Astrocyte (in vitro differentiated cells and primary cell): ENCODE measurements at regions not wholly inside any gene's neighbourhood (a gene's known extent, or its start where the extent isn't known, plus 50 kb on each side); places are given as distances from the start of the nearest gene placed in this dataset.

Experiments used
- DNase-seq: peaks from one replicate; pipeline ENCODE4 v3.0.0-alpha.2; 2010; ENCODE audit warnings: low read depth
- FAIRE-seq: peaks from 2 replicates; lab custom pipeline; 2011; peaks lifted over from hg19 to GRCh38; lab: Jason Lieb, UNC
- H2AFZ ChIP-seq: 2 replicates; pipeline ENCODE4 v1.6.0; 2012; ENCODE audit warnings: low read depth, low read length, inconsistent platforms
- H3K27ac ChIP-seq: 2 replicates; pipeline ENCODE4 v1.5.1; 2011; ENCODE audit warnings: low read depth, low read length, inconsistent platforms
- H3K27me3 ChIP-seq: 2 replicates; pipeline ENCODE4 v1.6.0; 2011; ENCODE audit warnings: low read length, inconsistent platforms; ENCODE audit not compliant: insufficient read depth
- H3K36me3 ChIP-seq: 2 replicates; pipeline ENCODE4 v1.5.1; 2011; ENCODE audit warnings: low read length, inconsistent platforms; ENCODE audit not compliant: insufficient read depth
- H3K4me1 ChIP-seq: 2 replicates; pipeline ENCODE4 v1.5.1; 2011; ENCODE audit warnings: low read length, inconsistent platforms; ENCODE audit not compliant: insufficient read depth
- H3K4me2 ChIP-seq: 2 replicates; pipeline ENCODE4 v1.6.0; 2012; ENCODE audit warnings: low read length, inconsistent platforms
- H3K4me3 ChIP-seq: 2 replicates; pipeline ENCODE4 v1.5.1; 2011; ENCODE audit warnings: low read depth, mild to moderate bottlenecking, low read length, inconsistent platforms; ENCODE audit not compliant: insufficient read depth
- H3K79me2 ChIP-seq: 2 replicates; pipeline ENCODE4 v1.6.0; 2012; ENCODE audit warnings: mild to moderate bottlenecking, low read length, inconsistent platforms; ENCODE audit not compliant: insufficient read depth
- H3K9ac ChIP-seq: 2 replicates; pipeline ENCODE4 v1.6.0; 2012; ENCODE audit warnings: mild to moderate bottlenecking, low read length, inconsistent platforms
- H3K9me3 ChIP-seq: 2 replicates; pipeline ENCODE4 v1.5.1; 2012; ENCODE audit warnings: low read depth, mild to moderate bottlenecking, low read length, inconsistent platforms; ENCODE audit not compliant: insufficient read depth
- H4K20me1 ChIP-seq: 2 replicates; pipeline ENCODE4 v1.6.0; 2012; ENCODE audit warnings: low read length, inconsistent platforms; ENCODE audit not compliant: insufficient read depth
- H3K27ac Mint-ChIP-seq: one replicate; pipeline ENCODE4 v1.8.0; 2021; ENCODE audit warnings: mild to moderate bottlenecking, mixed read lengths; ENCODE audit not compliant: unreplicated experiment
- H3K27me3 Mint-ChIP-seq: one replicate; pipeline ENCODE4 v1.8.0; 2021; ENCODE audit warnings: low read depth, mixed read lengths; ENCODE audit not compliant: unreplicated experiment
- H3K36me3 Mint-ChIP-seq: one replicate; pipeline ENCODE4 v1.8.0; 2021; ENCODE audit warnings: low read depth, mixed read lengths; ENCODE audit not compliant: unreplicated experiment
- H3K4me1 Mint-ChIP-seq: one replicate; pipeline ENCODE4 v1.8.0; 2021; ENCODE audit warnings: low read depth, mixed read lengths; ENCODE audit not compliant: unreplicated experiment
- H3K4me3 Mint-ChIP-seq: one replicate; pipeline ENCODE4 v1.8.0; 2021; ENCODE audit warnings: mild to moderate bottlenecking, moderate library complexity, mixed read lengths; ENCODE audit not compliant: unreplicated experiment
- H3K9me3 Mint-ChIP-seq: one replicate; pipeline ENCODE4 v1.8.0; 2021; ENCODE audit warnings: mild to moderate bottlenecking, mixed read lengths; ENCODE audit not compliant: unreplicated experiment
- EZH2 ChIP-seq: IDR thresholded peaks from 2 replicates; pipeline ENCODE4 v1.6.1; 2012; ENCODE audit warnings: mild to moderate bottlenecking, low read length, inconsistent platforms; ENCODE audit not compliant: insufficient read depth
- TF ChIP-seq, protein P1 (sequence below): IDR thresholded peaks from 2 replicates; pipeline ENCODE4 v1.5.1; 2011; ENCODE audit warnings: low read depth, mild to moderate bottlenecking, inconsistent platforms, low read length, moderate library complexity; ENCODE audit not compliant: insufficient read depth

DNA sequence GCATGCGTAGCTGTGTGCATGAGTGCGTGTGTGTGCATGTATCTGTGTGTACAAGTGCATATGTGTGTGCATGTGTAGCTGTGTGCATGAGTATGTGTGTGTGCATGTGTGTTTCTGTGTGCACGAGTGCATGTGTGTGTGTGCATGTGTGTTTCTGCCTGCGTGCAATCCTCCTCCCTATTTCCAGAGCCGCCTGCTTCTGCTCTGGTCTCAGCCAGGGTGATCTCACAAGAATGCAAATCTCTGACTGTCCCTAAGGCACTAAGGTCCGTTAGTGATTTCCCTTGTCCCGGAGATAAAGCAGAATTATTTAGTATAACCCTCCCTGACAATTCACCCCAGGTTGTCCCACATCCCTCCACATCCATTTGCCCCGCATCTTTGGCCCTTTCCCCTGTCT lies 530.3 kb downstream of the TCERG1L start:
- Histone ChIP-seq H3K9ac (no peak overlapping the region), H2AFZ (no peak overlapping the region), H4K20me1 (no peaks in the 10 kb centered on the region), H3K9me3 (peaks cover 14% of the 10 kb centered on the region), H3K36me3 (no peaks in the 10 kb centered on the region), H3K79me2 (no peaks in the 10 kb centered on the region), H3K27ac (no peak overlapping the region), H3K27me3 (no peaks in the 10 kb centered on the region), H3K4me2 (no peak overlapping the region), H3K4me1 (no peaks in the 10 kb centered on the region), H3K4me3 (no peak overlapping the region)
- Mint-ChIP-seq H3K4me3 (no peak overlapping the region), H3K9me3 (peaks cover 5% of the 10 kb centered on the region), H3K27ac (no peak overlapping the region), H3K27me3 (peaks cover 3% of the 10 kb centered on the region), H3K36me3 (no peaks in the 10 kb centered on the region), H3K4me1 (peaks cover 5% of the 10 kb centered on the region)
- TF ChIP-seq, protein P1, sequence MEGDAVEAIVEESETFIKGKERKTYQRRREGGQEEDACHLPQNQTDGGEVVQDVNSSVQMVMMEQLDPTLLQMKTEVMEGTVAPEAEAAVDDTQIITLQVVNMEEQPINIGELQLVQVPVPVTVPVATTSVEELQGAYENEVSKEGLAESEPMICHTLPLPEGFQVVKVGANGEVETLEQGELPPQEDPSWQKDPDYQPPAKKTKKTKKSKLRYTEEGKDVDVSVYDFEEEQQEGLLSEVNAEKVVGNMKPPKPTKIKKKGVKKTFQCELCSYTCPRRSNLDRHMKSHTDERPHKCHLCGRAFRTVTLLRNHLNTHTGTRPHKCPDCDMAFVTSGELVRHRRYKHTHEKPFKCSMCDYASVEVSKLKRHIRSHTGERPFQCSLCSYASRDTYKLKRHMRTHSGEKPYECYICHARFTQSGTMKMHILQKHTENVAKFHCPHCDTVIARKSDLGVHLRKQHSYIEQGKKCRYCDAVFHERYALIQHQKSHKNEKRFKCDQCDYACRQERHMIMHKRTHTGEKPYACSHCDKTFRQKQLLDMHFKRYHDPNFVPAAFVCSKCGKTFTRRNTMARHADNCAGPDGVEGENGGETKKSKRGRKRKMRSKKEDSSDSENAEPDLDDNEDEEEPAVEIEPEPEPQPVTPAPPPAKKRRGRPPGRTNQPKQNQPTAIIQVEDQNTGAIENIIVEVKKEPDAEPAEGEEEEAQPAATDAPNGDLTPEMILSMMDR: no peak
- TF ChIP-seq EZH2: no peak
- FAIRE-seq (no peak), DNase-seq (no peak)

DNA sequence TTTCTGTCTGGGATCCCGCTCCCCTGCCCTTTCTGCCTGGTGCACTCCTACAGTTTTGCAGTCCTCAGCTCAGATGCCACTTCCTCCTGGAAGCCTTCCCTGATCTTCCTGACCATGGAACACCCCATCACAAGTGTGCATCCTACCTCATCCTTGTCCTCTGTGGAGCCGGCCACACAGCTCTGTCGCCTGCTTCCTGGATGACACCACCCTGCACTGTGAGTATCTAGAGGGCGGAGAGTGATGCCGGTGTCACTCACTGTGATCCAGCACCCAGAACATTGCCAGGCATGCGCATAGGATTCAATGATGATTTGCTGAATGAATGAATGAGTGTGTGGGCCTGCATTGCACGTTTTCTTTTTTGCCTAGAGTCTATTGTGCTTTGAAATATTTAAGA lies 529.9 kb downstream of the TCERG1L start:
- H3K4me3 Mint-ChIP-seq: no peak overlapping the region
- peaks cover 1% of the 10 kb centered on the region for H3K27me3 Mint-ChIP-seq

DNA sequence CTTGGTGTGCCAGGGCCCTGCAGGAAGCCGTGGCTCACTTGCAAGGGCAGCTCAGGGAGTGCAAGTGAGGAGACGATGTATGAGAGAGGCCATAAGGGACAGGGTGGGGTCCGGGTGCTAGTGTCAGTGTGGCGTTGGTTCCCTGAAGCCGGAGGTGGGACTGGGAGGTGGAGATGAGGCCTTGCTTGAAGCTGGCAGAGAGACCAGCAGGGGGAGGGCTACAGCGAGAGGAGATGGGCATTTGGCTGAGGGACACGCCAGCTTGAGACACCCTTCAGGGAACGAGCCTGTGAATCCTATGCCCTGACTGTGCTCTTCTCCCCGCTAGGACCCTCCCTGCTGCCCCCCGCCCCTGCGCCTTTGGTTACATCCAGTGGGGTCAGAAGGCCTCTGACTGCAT lies 529.1 kb downstream of the TCERG1L start:
- Histone ChIP-seq H3K27me3 (no peaks in the 10 kb centered on the region), H3K4me2 (no peak overlapping the region), H3K9me3 (peaks cover 14% of the 10 kb centered on the region), H3K4me1 (no peaks in the 10 kb centered on the region), H3K9ac (no peak overlapping the region), H3K36me3 (no peaks in the 10 kb centered on the region), H3K4me3 (no peak overlapping the region), H3K27ac (no peak overlapping the region), H3K79me2 (no peaks in the 10 kb centered on the region), H4K20me1 (no peaks in the 10 kb centered on the region), H2AFZ (no peak overlapping the region)
- no peak overlapping the region for H3K27ac Mint-ChIP-seq
- TF ChIP-seq, protein P1: no peak
- no peak for TF ChIP-seq EZH2
- no peaks in the 10 kb centered on the region for H3K36me3 Mint-ChIP-seq
- no peak overlapping the region for H3K4me3 Mint-ChIP-seq
- H3K4me1 Mint-ChIP-seq: peaks cover 5% of the 10 kb centered on the region
- H3K27me3 Mint-ChIP-seq: peaks cover 1% of the 10 kb centered on the region
- FAIRE-seq: no peak
- no peak for DNase-seq
- no peaks in the 10 kb centered on the region for H3K9me3 Mint-ChIP-seq

More for the DNA sequence above, 529.9 kb downstream of the TCERG1L start:
- Histone ChIP-seq H3K36me3 (no peaks in the 10 kb centered on the region), H3K4me3 (no peak overlapping the region), H3K27me3 (no peaks in the 10 kb centered on the region), H4K20me1 (no peaks in the 10 kb centered on the region), H3K27ac (no peak overlapping the region), H3K4me1 (no peaks in the 10 kb centered on the region), H3K9ac (no peak overlapping the region), H3K4me2 (no peak overlapping the region), H2AFZ (no peak overlapping the region), H3K79me2 (no peaks in the 10 kb centered on the region), H3K9me3 (peaks cover 14% of the 10 kb centered on the region)
- TF ChIP-seq, protein P1: no peak
- no peak for TF ChIP-seq EZH2
- H3K36me3 Mint-ChIP-seq: no peaks in the 10 kb centered on the region
- no peak overlapping the region for H3K27ac Mint-ChIP-seq
- peaks cover under 1% of the 10 kb centered on the region for H3K9me3 Mint-ChIP-seq
- peaks cover 5% of the 10 kb centered on the region for H3K4me1 Mint-ChIP-seq
- FAIRE-seq (no peak), DNase-seq (no peak)
